GM19467 (cell line): ENCODE measurements at regions not wholly inside any gene's neighbourhood (a gene's known extent, or its start where the extent isn't known, plus 50 kb on each side); places are given as distances from the start of the nearest gene placed in this dataset.

Experiments
- ATAC-seq: cut with Tn5 transposase; IDR thresholded peaks from one replicate; pipeline ENCODE4 v1.9.1; 2021; ENCODE audit warnings: mild to moderate bottlenecking, moderate library complexity; ENCODE audit not compliant: unreplicated experiment

- ATAC-seq, result no peak
Observed at GRCh38 chr18:10009321-10010144, 95.7 kb downstream of the VAPA start.

- ATAC-seq, result no peak
Observed at GRCh38 chr18:10010611-10011015, 96.8 kb downstream of the VAPA start.

GRCh38 chr18:10011061-10011460 lies 97.2 kb downstream of the VAPA start:
- ATAC-seq, result no peak

- ATAC-seq, result no peak
Observed at GRCh38 chr18:10011751-10012150, 97.9 kb downstream of the VAPA start.

GRCh38 chr18:10012526-10012925 lies 98.7 kb downstream of the VAPA start:
- ATAC-seq, result no peak

- ATAC-seq, result no peak
Observed at GRCh38 chr18:10013621-10014543, 100.1 kb downstream of the VAPA start.

- no peak for ATAC-seq
Observed at GRCh38 chr18:10015288-10015701, 101.5 kb downstream of the VAPA start.

GRCh38 chr18:10015941-10016819 lies 102.4 kb downstream of the VAPA start:
- peak; percentile 54 for ATAC-seq

GRCh38 chr18:10017043-10017442 lies 103.2 kb downstream of the VAPA start:
- ATAC-seq, result no peak

GRCh38 chr18:10018289-10018688 lies 104.5 kb downstream of the VAPA start:
- no peak for ATAC-seq

- no peak for ATAC-seq
Observed at GRCh38 chr18:10020171-10020570, 106.4 kb downstream of the VAPA start.

- no peak for ATAC-seq
Observed at GRCh38 chr18:10022365-10022764, 108.5 kb downstream of the VAPA start.

- no peak for ATAC-seq
Observed at GRCh38 chr18:10023853-10024570, 110.2 kb downstream of the VAPA start.

- ATAC-seq, result no peak
Observed at GRCh38 chr18:10025711-10026670, 112.2 kb downstream of the VAPA start.

- ATAC-seq, result no peak
Observed at GRCh38 chr18:10027031-10027430, 113.2 kb downstream of the VAPA start.

GRCh38 chr18:10027461-10027860 lies 113.6 kb downstream of the VAPA start:
- no peak for ATAC-seq

- ATAC-seq, result no peak
Observed at GRCh38 chr18:10029711-10030110, 115.9 kb downstream of the VAPA start.

GRCh38 chr18:10030816-10031541 lies 117.2 kb downstream of the VAPA start:
- ATAC-seq, result no peak
